Brain microvascular endothelial cell (primary cell): ENCODE measurements at regions not wholly inside any gene's neighbourhood (a gene's known extent, or its start where the extent isn't known, plus 50 kb on each side); places are given as distances from the start of the nearest gene placed in this dataset.

Experiments
- DNase-seq: peaks from one replicate; pipeline ENCODE4 v3.0.0-alpha.2; 2020
- H3K27ac ChIP-seq: fragments of 250-450 bp; sonication (Bioruptor Pico); 2 replicates; pipeline ENCODE4 v1.5.1; 2020; ENCODE audit warnings: mild to moderate bottlenecking, moderate library complexity
- H3K27me3 ChIP-seq: fragments of 250-450 bp; sonication (Bioruptor Pico); replicated peaks from 2 replicates; pipeline ENCODE4 v1.5.1; 2020; ENCODE audit warnings: mild to moderate bottlenecking
- H3K36me3 ChIP-seq: fragments of 250-450 bp; sonication (Bioruptor Pico); replicated peaks from 2 replicates; pipeline ENCODE4 v1.5.1; 2020; ENCODE audit warnings: mild to moderate bottlenecking
- H3K4me3 ChIP-seq: 2 replicates; pipeline ENCODE4 v1.5.1; 2011; ENCODE audit warnings: low read depth, mild to moderate bottlenecking, control low read depth, low read length, moderate library complexity
- in situ Hi-C: cut with HindIII; loops from 2 replicates; pipeline ENCODE4 v1.10.0; 2017; ENCODE audit warnings: low sequenced_read_pairs, low pct_ligation_motif_present
- TF ChIP-seq, protein P1 (sequence below): IDR thresholded peaks from 2 replicates; pipeline ENCODE4 v1.5.1; 2011; ENCODE audit warnings: low read depth, mild to moderate bottlenecking, moderate library complexity, low read length, control low read depth, inconsistent platforms; ENCODE audit errors: missing control alignments

DNA sequence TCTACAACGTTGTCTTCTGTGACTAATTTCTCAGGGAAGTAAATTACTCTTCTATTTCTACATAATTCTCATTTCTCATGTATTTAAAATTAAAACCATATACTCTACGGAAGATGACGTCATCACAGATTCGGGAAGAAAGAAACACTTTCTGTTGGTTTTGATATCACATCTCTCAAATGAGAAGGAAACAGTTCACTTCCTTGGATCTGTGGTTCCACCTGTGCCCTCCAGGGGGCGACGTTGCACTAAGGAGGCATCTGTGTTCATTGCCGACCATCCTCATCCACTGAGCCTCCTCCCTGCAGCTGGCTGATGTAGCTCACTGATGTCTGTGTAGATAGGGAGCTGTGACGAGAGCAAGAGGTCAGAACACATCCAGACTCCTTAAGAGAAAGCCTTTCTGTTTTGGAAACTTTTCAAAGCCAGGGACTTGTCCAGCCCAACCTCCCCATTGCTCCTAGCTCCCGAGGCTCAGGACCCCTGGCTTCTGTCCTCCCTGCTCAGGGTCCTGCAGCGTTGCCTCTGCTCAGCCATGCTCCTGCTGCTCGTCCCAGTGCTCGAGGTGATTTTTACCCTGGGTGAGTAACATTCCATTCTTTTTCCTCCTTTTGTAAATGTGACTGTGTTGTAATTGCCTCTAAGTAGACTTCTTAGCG lies 172.7 kb upstream of the OR4E1 start:
- in situ Hi-C loops = no loop called here

DNA sequence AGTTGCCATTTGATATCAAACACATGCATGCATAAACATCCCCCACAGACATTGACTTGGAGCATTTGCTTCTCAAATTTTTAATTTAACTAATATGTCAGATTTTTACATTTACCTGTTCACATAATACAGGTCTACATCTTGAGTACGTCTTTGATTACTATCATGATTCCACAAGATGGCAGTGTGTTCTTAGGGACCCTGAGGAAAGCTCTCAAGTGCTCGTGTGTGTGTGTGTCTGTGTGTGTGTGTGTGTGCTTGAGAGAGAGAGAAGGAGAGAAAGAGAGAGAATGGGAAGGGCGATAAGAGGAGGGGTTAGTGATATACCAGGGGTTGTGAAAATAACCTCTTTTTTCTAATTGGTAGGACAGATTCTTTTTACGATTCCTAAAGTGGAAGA lies 167.1 kb upstream of the OR4E1 start:
- no peak overlapping the region for H3K4me3 ChIP-seq
- no peaks in the 10 kb centered on the region for H3K36me3 ChIP-seq
- DNase-seq = no peak
- in situ Hi-C loops = no loop called here
- TF ChIP-seq, protein P1, sequence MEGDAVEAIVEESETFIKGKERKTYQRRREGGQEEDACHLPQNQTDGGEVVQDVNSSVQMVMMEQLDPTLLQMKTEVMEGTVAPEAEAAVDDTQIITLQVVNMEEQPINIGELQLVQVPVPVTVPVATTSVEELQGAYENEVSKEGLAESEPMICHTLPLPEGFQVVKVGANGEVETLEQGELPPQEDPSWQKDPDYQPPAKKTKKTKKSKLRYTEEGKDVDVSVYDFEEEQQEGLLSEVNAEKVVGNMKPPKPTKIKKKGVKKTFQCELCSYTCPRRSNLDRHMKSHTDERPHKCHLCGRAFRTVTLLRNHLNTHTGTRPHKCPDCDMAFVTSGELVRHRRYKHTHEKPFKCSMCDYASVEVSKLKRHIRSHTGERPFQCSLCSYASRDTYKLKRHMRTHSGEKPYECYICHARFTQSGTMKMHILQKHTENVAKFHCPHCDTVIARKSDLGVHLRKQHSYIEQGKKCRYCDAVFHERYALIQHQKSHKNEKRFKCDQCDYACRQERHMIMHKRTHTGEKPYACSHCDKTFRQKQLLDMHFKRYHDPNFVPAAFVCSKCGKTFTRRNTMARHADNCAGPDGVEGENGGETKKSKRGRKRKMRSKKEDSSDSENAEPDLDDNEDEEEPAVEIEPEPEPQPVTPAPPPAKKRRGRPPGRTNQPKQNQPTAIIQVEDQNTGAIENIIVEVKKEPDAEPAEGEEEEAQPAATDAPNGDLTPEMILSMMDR = peak; percentile 17
- no peaks in the 10 kb centered on the region for H3K27me3 ChIP-seq
- H3K27ac ChIP-seq = no peak overlapping the region

More for the DNA sequence above, 172.7 kb upstream of the OR4E1 start:
- TF ChIP-seq, protein P1 = peak; percentile 80
- no peaks in the 10 kb centered on the region for H3K36me3 ChIP-seq
- H3K4me3 ChIP-seq = no peak overlapping the region
- no peak overlapping the region for H3K27ac ChIP-seq
- H3K27me3 ChIP-seq = no peaks in the 10 kb centered on the region
- DNase-seq = peak; percentile 25

DNA sequence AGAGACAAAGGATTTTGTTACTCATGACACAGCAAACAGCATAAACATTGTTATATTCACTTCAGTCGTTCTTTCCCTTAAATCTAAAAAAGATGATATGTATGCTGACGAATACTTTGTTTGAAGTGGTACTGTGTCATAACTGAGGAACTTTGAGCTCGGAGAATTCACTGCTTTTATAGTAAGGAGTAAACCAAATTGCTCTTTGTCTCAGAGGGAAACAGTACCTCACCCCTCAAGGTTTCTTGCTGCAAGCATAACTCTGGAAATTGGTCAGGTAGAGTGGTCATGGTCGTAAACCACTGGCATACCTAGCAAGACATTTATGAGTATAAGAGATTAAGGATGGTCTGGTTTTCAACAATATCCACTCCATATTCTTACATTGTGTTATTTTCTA lies 160.2 kb upstream of the OR4E1 start:
- H3K27ac ChIP-seq = no peak overlapping the region
- H3K4me3 ChIP-seq = no peak overlapping the region
- no peaks in the 10 kb centered on the region for H3K27me3 ChIP-seq
- DNase-seq = no peak
- no peaks in the 10 kb centered on the region for H3K36me3 ChIP-seq
- in situ Hi-C loops = no loop called here
- TF ChIP-seq, protein P1 = no peak

DNA sequence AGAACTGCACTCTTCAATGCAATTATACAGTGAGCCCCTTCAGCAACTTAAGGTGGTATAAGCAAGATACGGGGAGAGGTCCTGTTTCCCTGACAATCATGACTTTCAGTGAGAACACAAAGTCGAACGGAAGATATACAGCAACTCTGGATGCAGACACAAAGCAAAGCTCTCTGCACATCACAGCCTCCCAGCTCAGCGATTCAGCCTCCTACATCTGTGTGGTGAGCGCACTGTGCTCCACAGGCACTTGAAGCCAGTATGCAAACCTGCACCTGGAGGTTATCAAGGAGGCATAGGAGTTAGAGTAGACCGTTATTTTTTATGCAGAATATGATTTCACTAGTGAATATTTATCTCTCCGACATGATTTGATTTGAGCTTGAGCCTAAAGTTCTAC lies 152.2 kb upstream of the OR4E1 start:
- Histone ChIP-seq H3K27me3 (no peaks in the 10 kb centered on the region), H3K4me3 (no peak overlapping the region), H3K27ac (no peak overlapping the region), H3K36me3 (no peaks in the 10 kb centered on the region)
- in situ Hi-C loops = no loop called here
- DNase-seq = no peak
- TF ChIP-seq, protein P1 = no peak

DNA sequence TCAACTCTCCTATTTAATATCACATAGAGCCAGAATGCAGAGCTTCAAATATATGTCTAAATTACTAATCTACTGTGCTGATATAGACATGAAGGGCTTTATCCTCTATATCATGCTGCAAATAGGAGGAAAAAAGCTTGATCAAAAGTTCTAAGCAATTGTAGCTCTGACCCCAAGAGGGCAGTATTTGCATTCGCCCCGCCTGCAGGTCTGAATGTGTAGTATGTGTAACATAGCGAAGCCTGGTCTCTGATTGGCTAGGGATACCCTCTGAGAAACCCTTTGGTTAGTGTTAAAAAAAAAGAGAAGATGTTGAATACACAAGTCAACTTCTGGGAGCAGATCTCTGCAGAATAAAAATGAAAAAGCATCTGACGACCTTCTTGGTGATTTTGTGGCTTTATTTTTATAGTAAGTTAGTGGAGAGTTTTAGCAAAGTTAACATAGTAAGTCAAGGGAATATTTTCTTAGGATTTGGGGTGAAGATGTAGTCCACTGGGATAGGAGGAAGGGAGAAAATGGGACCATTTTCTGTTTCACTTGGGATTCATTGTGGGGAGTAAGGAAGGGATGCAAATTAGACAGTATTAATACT lies 151.6 kb upstream of the OR4E1 start:
- Histone ChIP-seq H3K27me3 (no peaks in the 10 kb centered on the region), H3K36me3 (no peaks in the 10 kb centered on the region), H3K27ac (no peak overlapping the region), H3K4me3 (no peak overlapping the region)
- DNase-seq = peak; percentile 42
- in situ Hi-C loops = no loop called here
- TF ChIP-seq, protein P1 = peak; percentile 69
